OCI-M1 (cell line): ENCODE measurements at regions not wholly inside any gene's neighbourhood (a gene's known extent, or its start where the extent isn't known, plus 50 kb on each side); places are given as distances from the start of the nearest gene placed in this dataset.

Experiments used
- DNase-seq: peaks from one replicate; lab custom pipeline; 2025; lab: John Stamatoyannopoulos, UW

- no peak for DNase-seq
Observed at GRCh38 chr17:77458202-77459017, 317.6 kb downstream of the SEC14L1 start.

GRCh38 chr17:77459018-77459755, 318.4 kb downstream of the SEC14L1 start:
- no peak for DNase-seq

GRCh38 chr17:77460514-77461046, 319.8 kb downstream of the SEC14L1 start:
- peak; percentile 83 for DNase-seq

GRCh38 chr17:77461277-77462057, 320.7 kb downstream of the SEC14L1 start:
- DNase-seq = no peak

- no peak for DNase-seq
Observed at GRCh38 chr17:77462090-77462489, 321.3 kb downstream of the SEC14L1 start.

- no peak for DNase-seq
Observed at GRCh38 chr17:77462553-77463497, 322.1 kb downstream of the SEC14L1 start.

- DNase-seq = no peak
Observed at GRCh38 chr17:77464988-77465357, 324.2 kb downstream of the SEC14L1 start.

- peak; percentile 89 for DNase-seq
Observed at GRCh38 chr17:77465358-77466041, 324.7 kb downstream of the SEC14L1 start.

- no peak for DNase-seq
Observed at GRCh38 chr17:77466140-77466539, 325.4 kb downstream of the SEC14L1 start.

GRCh38 chr17:77466596-77467223, 325.9 kb downstream of the SEC14L1 start:
- DNase-seq = no peak

GRCh38 chr17:77467521-77467920, 326.8 kb downstream of the SEC14L1 start:
- DNase-seq = no peak

GRCh38 chr17:77468897-77469296, 328.1 kb downstream of the SEC14L1 start:
- DNase-seq = no peak

- DNase-seq = no peak
Observed at GRCh38 chr17:77470330-77470786, 329.6 kb downstream of the SEC14L1 start.

GRCh38 chr17:77470800-77471733, 330.3 kb downstream of the SEC14L1 start:
- peak; percentile 68 for DNase-seq

- DNase-seq = no peak
Observed at GRCh38 chr17:77471984-77472461, 331.3 kb downstream of the SEC14L1 start.

- DNase-seq = no peak
Observed at GRCh38 chr17:77472468-77473310, 331.9 kb downstream of the SEC14L1 start.

- DNase-seq = no peak
Observed at GRCh38 chr17:77473615-77474226, 333.0 kb downstream of the SEC14L1 start.
